ENCODE measurements at regions not wholly inside any gene's neighbourhood (a gene's known extent, or its start where the extent isn't known, plus 50 kb on each side); places are given as distances from the start of the nearest gene placed in this dataset.

DNA sequence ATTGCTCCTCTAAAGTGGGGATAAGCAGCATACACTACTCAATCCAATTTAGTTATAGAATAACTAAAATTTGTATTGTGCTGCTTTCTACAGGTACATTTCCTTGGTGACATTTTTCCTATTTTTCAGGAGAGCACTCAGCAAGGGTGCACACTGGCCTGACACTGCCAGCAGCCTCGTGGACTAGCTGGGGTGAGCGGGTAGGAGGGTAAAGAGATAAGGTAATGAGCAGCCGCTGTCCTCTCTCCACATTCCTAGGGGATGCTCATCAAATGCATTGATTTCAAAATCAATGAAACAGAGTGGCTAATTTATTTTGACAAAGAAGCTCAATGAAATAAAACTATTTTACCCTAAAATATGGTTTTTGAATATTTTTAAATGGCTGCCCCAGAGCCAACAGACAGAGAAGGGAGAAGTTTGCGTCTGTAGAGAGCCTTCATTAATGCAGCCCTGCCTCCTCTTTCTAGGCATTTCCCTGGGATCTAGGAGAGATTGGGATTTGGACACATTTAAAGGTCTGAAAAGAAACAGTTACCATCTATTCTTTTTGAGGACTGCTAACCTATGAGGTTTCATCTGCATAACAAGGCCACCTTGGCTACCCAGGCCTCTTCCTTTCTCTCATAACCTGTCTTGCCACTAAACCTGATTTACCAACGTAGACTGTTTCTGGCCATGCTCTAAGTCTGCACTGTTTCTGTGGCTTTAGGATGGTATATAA, 561.0 kb downstream of the IPMK start (continued):
- TF ChIP-seq PAX8 (IDR thresholded peaks at IDR 0.05) (no peak), NFYA (IDR thresholded peaks at IDR 0.05; ENCODE audit: borderline replicate concordance, low read depth, low read length) (no peak), ZNF217 (IDR thresholded peaks at IDR 0.05) (no peak)
- TF ChIP-seq, protein P1, sequence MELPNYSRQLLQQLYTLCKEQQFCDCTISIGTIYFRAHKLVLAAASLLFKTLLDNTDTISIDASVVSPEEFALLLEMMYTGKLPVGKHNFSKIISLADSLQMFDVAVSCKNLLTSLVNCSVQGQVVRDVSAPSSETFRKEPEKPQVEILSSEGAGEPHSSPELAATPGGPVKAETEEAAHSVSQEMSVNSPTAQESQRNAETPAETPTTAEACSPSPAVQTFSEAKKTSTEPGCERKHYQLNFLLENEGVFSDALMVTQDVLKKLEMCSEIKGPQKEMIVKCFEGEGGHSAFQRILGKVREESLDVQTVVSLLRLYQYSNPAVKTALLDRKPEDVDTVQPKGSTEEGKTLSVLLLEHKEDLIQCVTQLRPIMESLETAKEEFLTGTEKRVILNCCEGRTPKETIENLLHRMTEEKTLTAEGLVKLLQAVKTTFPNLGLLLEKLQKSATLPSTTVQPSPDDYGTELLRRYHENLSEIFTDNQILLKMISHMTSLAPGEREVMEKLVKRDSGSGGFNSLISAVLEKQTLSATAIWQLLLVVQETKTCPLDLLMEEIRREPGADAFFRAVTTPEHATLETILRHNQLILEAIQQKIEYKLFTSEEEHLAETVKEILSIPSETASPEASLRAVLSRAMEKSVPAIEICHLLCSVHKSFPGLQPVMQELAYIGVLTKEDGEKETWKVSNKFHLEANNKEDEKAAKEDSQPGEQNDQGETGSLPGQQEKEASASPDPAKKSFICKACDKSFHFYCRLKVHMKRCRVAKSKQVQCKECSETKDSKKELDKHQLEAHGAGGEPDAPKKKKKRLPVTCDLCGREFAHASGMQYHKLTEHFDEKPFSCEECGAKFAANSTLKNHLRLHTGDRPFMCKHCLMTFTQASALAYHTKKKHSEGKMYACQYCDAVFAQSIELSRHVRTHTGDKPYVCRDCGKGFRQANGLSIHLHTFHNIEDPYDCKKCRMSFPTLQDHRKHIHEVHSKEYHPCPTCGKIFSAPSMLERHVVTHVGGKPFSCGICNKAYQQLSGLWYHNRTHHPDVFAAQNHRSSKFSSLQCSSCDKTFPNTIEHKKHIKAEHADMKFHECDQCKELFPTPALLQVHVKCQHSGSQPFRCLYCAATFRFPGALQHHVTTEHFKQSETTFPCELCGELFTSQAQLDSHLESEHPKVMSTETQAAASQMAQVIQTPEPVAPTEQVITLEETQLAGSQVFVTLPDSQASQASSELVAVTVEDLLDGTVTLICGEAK (IDR thresholded peaks at IDR 0.05; ENCODE audit: borderline replicate concordance): no peak

DNA sequence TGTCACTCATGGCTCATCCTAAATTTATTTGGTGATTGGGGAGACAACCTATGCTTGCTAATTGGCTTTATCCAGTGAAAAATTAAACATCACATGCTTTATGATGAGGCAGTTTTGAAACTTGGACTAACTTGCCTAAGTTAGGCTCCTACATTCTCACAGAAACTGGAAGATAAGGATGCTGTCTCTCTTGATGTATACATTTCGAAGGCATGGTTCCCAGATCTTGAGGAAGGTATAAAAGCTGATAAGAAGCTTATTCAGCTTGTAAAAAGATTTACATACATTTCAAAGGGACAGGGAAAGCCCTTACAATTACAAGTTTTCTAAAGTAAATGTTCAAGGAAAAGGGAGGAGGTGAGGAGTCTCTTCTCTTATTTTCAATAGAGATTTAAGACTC, 561.7 kb downstream of the IPMK start:
- SMC1A ChIA-PET (ENCODE audit: uncharacterized antibody, unreplicated experiment): no interaction called here
- no peak for TF ChIP-seq TCF12 (IDR thresholded peaks at IDR 0.05; ENCODE audit: low read depth, low read length)
- TF ChIP-seq, protein P2, sequence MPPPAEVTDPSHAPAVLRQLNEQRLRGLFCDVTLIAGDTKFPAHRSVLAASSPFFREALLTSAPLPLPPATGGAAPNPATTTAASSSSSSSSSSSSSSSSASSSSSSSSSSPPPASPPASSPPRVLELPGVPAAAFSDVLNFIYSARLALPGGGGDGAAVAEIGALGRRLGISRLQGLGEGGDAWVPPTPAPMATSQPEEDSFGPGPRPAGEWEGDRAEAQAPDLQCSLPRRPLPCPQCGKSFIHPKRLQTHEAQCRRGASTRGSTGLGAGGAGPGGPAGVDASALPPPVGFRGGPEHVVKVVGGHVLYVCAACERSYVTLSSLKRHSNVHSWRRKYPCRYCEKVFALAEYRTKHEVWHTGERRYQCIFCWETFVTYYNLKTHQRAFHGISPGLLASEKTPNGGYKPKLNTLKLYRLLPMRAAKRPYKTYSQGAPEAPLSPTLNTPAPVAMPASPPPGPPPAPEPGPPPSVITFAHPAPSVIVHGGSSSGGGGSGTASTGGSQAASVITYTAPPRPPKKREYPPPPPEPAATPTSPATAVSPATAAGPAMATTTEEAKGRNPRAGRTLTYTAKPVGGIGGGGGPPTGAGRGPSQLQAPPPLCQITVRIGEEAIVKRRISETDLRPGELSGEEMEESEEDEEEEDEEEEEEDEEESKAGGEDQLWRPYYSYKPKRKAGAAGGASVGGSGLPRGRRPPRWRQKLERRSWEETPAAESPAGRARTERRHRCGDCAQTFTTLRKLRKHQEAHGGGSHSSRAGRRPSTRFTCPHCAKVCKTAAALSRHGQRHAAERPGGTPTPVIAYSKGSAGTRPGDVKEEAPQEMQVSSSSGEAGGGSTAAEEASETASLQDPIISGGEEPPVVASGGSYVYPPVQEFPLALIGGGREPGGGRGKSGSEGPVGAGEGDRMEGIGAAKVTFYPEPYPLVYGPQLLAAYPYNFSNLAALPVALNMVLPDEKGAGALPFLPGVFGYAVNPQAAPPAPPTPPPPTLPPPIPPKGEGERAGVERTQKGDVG (CRISPR knock-in tag; IDR thresholded peaks at IDR 0.05): no peak
- TF ChIP-seq RB1 (IDR thresholded peaks at IDR 0.05; ENCODE audit: borderline replicate concordance): no peak
- TF ChIP-seq, protein P3, sequence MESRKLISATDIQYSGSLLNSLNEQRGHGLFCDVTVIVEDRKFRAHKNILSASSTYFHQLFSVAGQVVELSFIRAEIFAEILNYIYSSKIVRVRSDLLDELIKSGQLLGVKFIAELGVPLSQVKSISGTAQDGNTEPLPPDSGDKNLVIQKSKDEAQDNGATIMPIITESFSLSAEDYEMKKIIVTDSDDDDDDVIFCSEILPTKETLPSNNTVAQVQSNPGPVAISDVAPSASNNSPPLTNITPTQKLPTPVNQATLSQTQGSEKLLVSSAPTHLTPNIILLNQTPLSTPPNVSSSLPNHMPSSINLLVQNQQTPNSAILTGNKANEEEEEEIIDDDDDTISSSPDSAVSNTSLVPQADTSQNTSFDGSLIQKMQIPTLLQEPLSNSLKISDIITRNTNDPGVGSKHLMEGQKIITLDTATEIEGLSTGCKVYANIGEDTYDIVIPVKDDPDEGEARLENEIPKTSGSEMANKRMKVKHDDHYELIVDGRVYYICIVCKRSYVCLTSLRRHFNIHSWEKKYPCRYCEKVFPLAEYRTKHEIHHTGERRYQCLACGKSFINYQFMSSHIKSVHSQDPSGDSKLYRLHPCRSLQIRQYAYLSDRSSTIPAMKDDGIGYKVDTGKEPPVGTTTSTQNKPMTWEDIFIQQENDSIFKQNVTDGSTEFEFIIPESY (IDR thresholded peaks at IDR 0.05): no peak
- no peak for TF ChIP-seq KLF5 (IDR thresholded peaks at IDR 0.05; ENCODE audit: partially characterized antibody)
- Histone ChIP-seq H3K9ac (ENCODE audit: control insufficient read depth, insufficient read depth, low read length) (no peak overlapping the region), H4K20me1 (ENCODE audit: control insufficient read depth, insufficient read depth) (no peaks in the 10 kb centered on the region), H3K27ac (ENCODE audit: control insufficient read depth, insufficient read depth) (no peak overlapping the region), H3K36me3 (ENCODE audit: control insufficient read depth in 2 of 2, insufficient read depth in 2 of 2, low read length in 1 of 2) (no peaks in the 10 kb centered on the region), H3K4me3 (no peak overlapping the region), H3K9me3 (replicated peaks; ENCODE audit: control insufficient read depth, insufficient read depth, low read length) (no peaks in the 10 kb centered on the region), H3K27me3 (replicated peaks in 1 of 2; ENCODE audit: control insufficient read depth in 2 of 2, insufficient read depth in 2 of 2, low read length in 1 of 2) (no peaks in the 10 kb centered on the region), H2AFZ (ENCODE audit: control insufficient read depth, low read depth, low read length) (no peak overlapping the region), H3K79me2 (ENCODE audit: control insufficient read depth, insufficient read depth, low read length) (no peaks in the 10 kb centered on the region), H3K4me2 (ENCODE audit: control insufficient read depth, insufficient read depth) (no peak overlapping the region), H3K4me1 (ENCODE audit: control insufficient read depth, insufficient read depth, low read length) (no peaks in the 10 kb centered on the region)
- no peak for DNase-seq (ENCODE audit: low read depth, low spot score)
- CTCF ChIA-PET: interaction anchor here (1.4 kb wide), 1 partner anchor 50 kb away, joined by 3 read pairs; no protein-coding TSS in a partner anchor
- BruUV-seq (replicated peaks): no TSS peak
- no peak for ATAC-seq
- in situ Hi-C loops (cut with MboI) (loop anchor here (25.0 kb wide), 1 partner anchor 94 kb away; no protein-coding TSS in a partner anchor), intact Hi-C loops (cut with micrococcal nuclease; ENCODE audit: unreplicated experiment) (no loop called here)
- POLR2A ChIA-PET: no interaction called here
- RAD21 ChIA-PET (ENCODE audit: unreplicated experiment): no interaction called here
- FAIRE-seq: no peak
- 0% methylated on average over 1 of the region's 1 CpG for WGBS (ENCODE audit: insufficient coverage, insufficient replicate concordance, low lambda C conversion rate, missing lambda C conversion rate)

Data from GM12878 (cell line).